CD4-positive, alpha-beta memory T cell (primary cell): ENCODE measurements at regions not wholly inside any gene's neighbourhood (a gene's known extent, or its start where the extent isn't known, plus 50 kb on each side); places are given as distances from the start of the nearest gene placed in this dataset.

Source experiments
- CTCF ChIA-PET: fragments of 350-600 bp; sonication (Branson Sonifier 250); formaldehyde crosslinking; loops from one replicate; lab custom pipeline; 2021; ENCODE audit warnings: inconsistent platforms; ENCODE audit not compliant: partially characterized antibody; lab: Charles Lee
- POLR2A ChIA-PET: fragments of 350-600 bp; sonication (Branson Sonifier 250); formaldehyde crosslinking; loops from one replicate; lab custom pipeline; 2021; ENCODE audit not compliant: partially characterized antibody; lab: Charles Lee
- DNase-seq, 5 donors: peaks; one replicate each; pipeline versions ENCODE4 v3.0.0 to v3.0.0-alpha.2; 2020 to 2022; ENCODE audit warnings: mixed read lengths in 1 of 5
- H3K27ac ChIP-seq: one replicate; pipeline ENCODE4 v1.7.0; 2013; ENCODE audit warnings: low read depth, low read length
- H3K27me3 ChIP-seq: 2 replicates; pipeline ENCODE4 v1.7.0; 2013; ENCODE audit warnings: mild to moderate bottlenecking, low read length, moderate library complexity; ENCODE audit not compliant: insufficient read depth
- H3K36me3 ChIP-seq: 2 replicates; pipeline ENCODE4 v1.7.0; 2013; ENCODE audit warnings: mild to moderate bottlenecking, low read length, moderate library complexity; ENCODE audit not compliant: insufficient read depth
- H3K4me1 ChIP-seq: 2 replicates; pipeline ENCODE4 v1.7.0; 2013; ENCODE audit warnings: mild to moderate bottlenecking, low read length, moderate library complexity; ENCODE audit not compliant: insufficient read depth
- H3K4me3 ChIP-seq, 2 donors: one replicate each; pipeline ENCODE4 v1.7.0; 2013; ENCODE audit warnings: low read length in 2 of 2, mild to moderate bottlenecking in 1 of 2
- H3K9me3 ChIP-seq, 2 donors: one replicate each; pipeline ENCODE4 v1.7.0; 2013; ENCODE audit warnings: low read length in 2 of 2, control low read depth in 1 of 2; ENCODE audit not compliant: control insufficient read depth in 1 of 2
- H3K27ac Mint-ChIP-seq, 7 donors: one replicate each; pipeline ENCODE4 v1.8.0; 2020 to 2021; ENCODE audit warnings: mixed read lengths in 7 of 7, mild to moderate bottlenecking in 6 of 7, inconsistent platforms in 3 of 7, moderate library complexity in 3 of 7
- H3K27me3 Mint-ChIP-seq, 2 donors: one replicate each; pipeline ENCODE4 v1.8.0; 2020 to 2021; ENCODE audit warnings: mixed read lengths in 2 of 2
- H3K36me3 Mint-ChIP-seq, 2 donors: one replicate each; pipeline ENCODE4 v1.8.0; 2020 to 2021; ENCODE audit warnings: mixed read lengths in 2 of 2, inconsistent platforms in 1 of 2, mild to moderate bottlenecking in 1 of 2
- H3K4me1 Mint-ChIP-seq, 4 donors: one replicate each; pipeline ENCODE4 v1.8.0; 2020 to 2021; ENCODE audit warnings: mixed read lengths in 4 of 4, mild to moderate bottlenecking in 1 of 4
- H3K4me3 Mint-ChIP-seq, 8 donors: one replicate each; pipeline ENCODE4 v1.8.0; 2020 to 2021; ENCODE audit warnings: mixed read lengths in 8 of 8, mild to moderate bottlenecking in 7 of 8, moderate library complexity in 6 of 8, inconsistent platforms in 3 of 8
- H3K9me3 Mint-ChIP-seq, 8 donors: one replicate each; pipeline ENCODE4 v1.8.0; 2020 to 2021; ENCODE audit warnings: mixed read lengths in 8 of 8, mild to moderate bottlenecking in 5 of 8, inconsistent platforms in 3 of 8, moderate library complexity in 1 of 8
- intact Hi-C: fragments of 100-400 bp; cut with micrococcal nuclease; formaldehyde crosslinking; loops from one replicate; pipeline ENCODE4 v1.15.1; 2023

DNA sequence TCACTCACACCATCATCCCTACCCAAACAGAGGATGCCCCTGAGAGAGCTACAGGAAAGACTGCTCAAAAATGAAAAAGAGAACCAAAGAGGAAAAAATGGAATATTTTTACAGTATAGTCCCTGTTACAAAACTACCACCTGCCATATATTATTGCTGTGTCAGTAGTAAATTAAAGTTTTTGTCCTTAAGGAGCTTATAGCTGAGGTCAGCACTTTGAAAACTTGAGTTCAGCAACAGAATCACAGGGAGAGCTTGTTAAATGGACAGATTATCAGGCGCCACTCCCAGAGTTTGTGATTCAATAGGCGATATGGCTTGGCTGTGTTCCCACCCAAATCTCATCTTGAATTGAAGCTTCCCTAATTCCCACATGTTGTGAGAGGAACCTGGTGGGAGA lies 71.9 kb upstream of the FAM9A start:
- POLR2A ChIA-PET, result no interaction called here
- Mint-ChIP-seq H3K36me3 (no peaks in the 10 kb centered on the region), H3K9me3 (peaks cover 0 to 2% (median 0%) of the 10 kb centered on the region in 8 donors), H3K4me1 (no peaks in the 10 kb centered on the region), H3K27me3 (peaks cover 1 to 3% of the 10 kb centered on the region in 2 donors), H3K27ac (no peak overlapping the region), H3K4me3 (no peak overlapping the region)
- CTCF ChIA-PET, result no interaction called here
- no peak for DNase-seq
- no peaks in the 10 kb centered on the region for H3K36me3 ChIP-seq
- intact Hi-C loops, result no loop called here
- no peak overlapping the region for H3K4me3 ChIP-seq
- no peak overlapping the region for H3K27ac ChIP-seq
- H3K27me3 ChIP-seq, result no peaks in the 10 kb centered on the region
- H3K4me1 ChIP-seq, result no peaks in the 10 kb centered on the region
- no peaks in the 10 kb centered on the region for H3K9me3 ChIP-seq

DNA sequence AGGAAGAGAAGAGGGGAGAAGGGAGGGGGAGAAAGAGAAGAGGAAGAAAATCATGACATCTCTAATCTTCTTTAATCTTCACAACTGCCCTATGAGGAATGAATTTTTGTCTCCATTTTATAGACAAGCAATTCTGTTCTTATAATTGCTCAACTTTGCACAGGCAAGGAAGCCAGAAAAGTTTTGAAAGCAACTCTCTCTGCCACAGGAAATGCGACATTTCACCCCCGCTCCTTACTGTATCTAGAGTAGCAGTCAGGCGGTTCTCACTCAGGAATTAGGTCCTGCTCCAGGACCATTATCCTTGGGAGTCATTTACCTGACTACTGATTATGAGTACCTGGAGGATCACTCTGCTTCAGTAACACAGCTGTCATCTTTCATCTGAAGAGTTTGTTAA lies 69.2 kb upstream of the FAM9A start:
- POLR2A ChIA-PET, result no interaction called here
- H3K36me3 Mint-ChIP-seq, result no peaks in the 10 kb centered on the region
- peaks cover 1 to 2% of the 10 kb centered on the region in 2 donors for H3K27me3 Mint-ChIP-seq
- CTCF ChIA-PET, result interaction anchor here (1.0 kb wide), 1 partner anchor 9 kb away, joined by 3 read pairs; no protein-coding TSS in a partner anchor
- Histone ChIP-seq H3K4me3 (no peak overlapping the region), H3K27me3 (no peaks in the 10 kb centered on the region), H3K4me1 (no peaks in the 10 kb centered on the region), H3K27ac (no peak overlapping the region), H3K36me3 (no peaks in the 10 kb centered on the region), H3K9me3 (no peaks in the 10 kb centered on the region)
- DNase-seq, result no peak
- intact Hi-C loops, result no loop called here
- no peak overlapping the region for H3K4me3 Mint-ChIP-seq
- peaks cover 0 to 2% (median 0%) of the 10 kb centered on the region in 8 donors for H3K9me3 Mint-ChIP-seq
- peak overlapping the region in 1 of 7 donors; percentile 14 for H3K27ac Mint-ChIP-seq
- H3K4me1 Mint-ChIP-seq, result no peaks in the 10 kb centered on the region

DNA sequence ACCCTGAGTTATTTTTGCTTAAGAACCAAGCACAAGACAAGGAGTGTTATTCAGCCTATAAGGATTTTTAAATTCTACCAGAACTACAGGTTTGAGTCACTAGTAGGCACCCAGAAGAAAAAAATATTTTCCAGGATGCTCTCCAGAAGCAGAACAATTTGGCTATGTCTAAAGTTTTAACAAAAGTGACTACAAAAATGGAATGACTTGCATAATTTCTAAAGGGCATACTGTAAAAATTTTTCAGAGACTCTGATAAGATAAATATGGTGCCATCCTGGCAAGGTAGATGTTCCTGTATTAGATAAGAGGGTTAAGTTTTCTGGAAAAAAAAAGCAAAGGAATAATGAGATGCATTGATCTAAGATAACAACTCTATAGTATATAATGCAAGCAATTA lies 68.6 kb upstream of the FAM9A start:
- no peak overlapping the region for H3K4me3 ChIP-seq
- ChIA-PET CTCF (no interaction called here), POLR2A (no interaction called here)
- peaks cover 1 to 2% of the 10 kb centered on the region in 2 donors for H3K27me3 Mint-ChIP-seq
- H3K9me3 Mint-ChIP-seq, result peaks cover 0 to 2% (median 0%) of the 10 kb centered on the region in 8 donors
- H3K27ac Mint-ChIP-seq, result no peak overlapping the region
- DNase-seq, result no peak
- no peaks in the 10 kb centered on the region for H3K4me1 Mint-ChIP-seq
- H3K36me3 Mint-ChIP-seq, result no peaks in the 10 kb centered on the region
- no peaks in the 10 kb centered on the region for H3K36me3 ChIP-seq
- no peak overlapping the region for H3K27ac ChIP-seq
- H3K9me3 ChIP-seq, result no peaks in the 10 kb centered on the region
- no peaks in the 10 kb centered on the region for H3K4me1 ChIP-seq
- intact Hi-C loops, result no loop called here
- H3K4me3 Mint-ChIP-seq, result no peak overlapping the region
- no peaks in the 10 kb centered on the region for H3K27me3 ChIP-seq

DNA sequence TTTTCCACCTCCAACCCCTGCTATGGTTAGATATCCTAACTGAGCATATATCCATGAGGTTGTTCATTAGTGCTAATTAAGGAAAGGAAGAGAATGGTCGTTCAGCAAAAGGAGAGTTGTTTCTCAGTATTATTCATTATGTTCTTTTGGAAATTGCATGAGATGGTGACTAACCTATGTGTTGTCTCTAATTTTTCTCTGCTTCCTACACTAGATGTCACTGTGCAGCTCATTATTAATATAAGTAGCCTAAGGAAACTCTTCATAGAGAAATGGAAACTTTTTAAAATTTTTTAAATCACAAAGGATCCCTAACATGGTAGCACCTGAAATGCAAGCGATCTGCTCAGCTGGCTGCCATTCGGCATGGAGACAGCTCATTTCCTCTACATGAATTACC lies 67.7 kb upstream of the FAM9A start:
- H3K4me1 Mint-ChIP-seq, result no peaks in the 10 kb centered on the region
- no peak for DNase-seq
- intact Hi-C loops, result no loop called here
- Histone ChIP-seq H3K27ac (no peak overlapping the region), H3K4me3 (no peak overlapping the region), H3K4me1 (no peaks in the 10 kb centered on the region), H3K9me3 (no peaks in the 10 kb centered on the region), H3K36me3 (no peaks in the 10 kb centered on the region), H3K27me3 (no peaks in the 10 kb centered on the region)
- no peaks in the 10 kb centered on the region for H3K36me3 Mint-ChIP-seq
- peaks cover 2 to 4% of the 10 kb centered on the region in 2 donors for H3K27me3 Mint-ChIP-seq
- H3K4me3 Mint-ChIP-seq, result no peak overlapping the region
- CTCF ChIA-PET, result interaction anchor here (0.6 kb wide), 1 partner anchor 10 kb away, joined by 3 read pairs; no protein-coding TSS in a partner anchor
- POLR2A ChIA-PET, result no interaction called here
- H3K27ac Mint-ChIP-seq, result no peak overlapping the region
- H3K9me3 Mint-ChIP-seq, result peaks cover 0 to 2% (median 0%) of the 10 kb centered on the region in 8 donors

DNA sequence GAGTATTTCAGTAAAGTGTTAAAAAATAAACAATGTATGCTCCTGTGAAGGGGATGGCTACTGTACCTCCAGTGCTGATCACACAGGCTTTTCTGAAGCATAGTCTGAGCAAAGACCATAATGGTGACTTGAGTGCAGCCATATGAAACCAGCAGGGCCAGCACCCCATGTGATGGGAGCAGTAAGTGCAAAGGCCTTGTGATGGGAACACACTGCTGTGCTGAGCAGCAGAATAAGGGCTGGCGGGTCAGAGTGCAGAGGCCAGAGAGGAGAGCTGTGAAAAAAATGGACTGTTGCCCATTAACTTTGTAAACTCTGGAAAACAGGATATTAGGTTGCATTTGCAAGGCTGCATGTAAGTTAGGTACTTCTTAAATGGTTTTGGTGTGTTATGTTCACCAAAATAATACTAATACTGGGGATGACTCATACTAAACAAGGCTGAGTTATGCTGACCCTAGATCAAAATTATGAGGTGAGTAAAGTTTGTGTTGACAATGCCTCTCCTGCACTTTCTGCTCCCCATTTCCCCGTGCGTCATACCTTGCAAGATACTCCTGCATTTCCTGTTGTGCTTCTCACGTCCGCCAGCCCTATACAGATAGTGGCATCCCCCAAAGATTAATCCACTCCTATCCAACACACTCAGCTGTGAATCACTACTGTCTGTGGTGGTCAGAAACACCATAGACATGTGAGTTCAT lies 67.0 kb upstream of the FAM9A start:
- POLR2A ChIA-PET, result no interaction called here
- Histone ChIP-seq H3K4me1 (no peaks in the 10 kb centered on the region), H3K9me3 (no peaks in the 10 kb centered on the region), H3K27ac (no peak overlapping the region), H3K4me3 (no peak overlapping the region), H3K27me3 (no peaks in the 10 kb centered on the region), H3K36me3 (no peaks in the 10 kb centered on the region)
- intact Hi-C loops, result no loop called here
- H3K27ac Mint-ChIP-seq, result no peak overlapping the region
- H3K4me1 Mint-ChIP-seq, result no peaks in the 10 kb centered on the region
- peaks cover 2 to 6% of the 10 kb centered on the region in 2 donors for H3K27me3 Mint-ChIP-seq
- CTCF ChIA-PET, result interaction anchor here (0.6 kb wide), 1 partner anchor 11 kb away, joined by 3 read pairs; no protein-coding TSS in a partner anchor
- H3K36me3 Mint-ChIP-seq, result no peaks in the 10 kb centered on the region
- no peak for DNase-seq
- H3K9me3 Mint-ChIP-seq, result peaks cover 0 to 2% (median 0%) of the 10 kb centered on the region in 8 donors
- no peak overlapping the region for H3K4me3 Mint-ChIP-seq

DNA sequence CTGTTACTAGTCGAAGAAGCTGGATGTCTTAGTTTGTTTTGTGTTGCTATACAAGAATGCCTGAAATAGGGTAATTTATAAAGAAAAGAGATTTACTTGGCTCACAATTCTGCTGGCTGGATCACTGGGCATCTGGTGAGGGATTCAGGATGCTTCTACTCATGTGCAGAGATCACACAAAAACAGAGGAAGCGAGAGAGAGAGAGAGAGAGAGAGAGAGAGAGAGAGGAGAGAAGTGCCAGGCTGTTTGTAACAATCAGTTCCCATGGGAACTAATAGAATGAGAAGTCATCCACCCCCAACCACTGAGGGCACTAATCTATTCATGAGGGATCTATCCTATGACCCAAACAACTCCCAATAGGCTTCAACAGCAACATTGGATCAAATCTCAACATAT lies 66.2 kb upstream of the FAM9A start:
- no peaks in the 10 kb centered on the region for H3K4me1 Mint-ChIP-seq
- H3K4me3 ChIP-seq, result no peak overlapping the region
- no peak for DNase-seq
- no peaks in the 10 kb centered on the region for H3K27me3 ChIP-seq
- no peak overlapping the region for H3K27ac Mint-ChIP-seq
- no peaks in the 10 kb centered on the region for H3K9me3 ChIP-seq
- H3K4me3 Mint-ChIP-seq, result no peak overlapping the region
- ChIA-PET CTCF (no interaction called here), POLR2A (no interaction called here)
- H3K9me3 Mint-ChIP-seq, result peaks cover 0 to 2% (median 0%) of the 10 kb centered on the region in 8 donors
- H3K36me3 ChIP-seq, result no peaks in the 10 kb centered on the region
- H3K27ac ChIP-seq, result no peak overlapping the region
- H3K4me1 ChIP-seq, result no peaks in the 10 kb centered on the region
- no peaks in the 10 kb centered on the region for H3K36me3 Mint-ChIP-seq
- intact Hi-C loops, result no loop called here
- H3K27me3 Mint-ChIP-seq, result peaks cover 2 to 6% of the 10 kb centered on the region in 2 donors

DNA sequence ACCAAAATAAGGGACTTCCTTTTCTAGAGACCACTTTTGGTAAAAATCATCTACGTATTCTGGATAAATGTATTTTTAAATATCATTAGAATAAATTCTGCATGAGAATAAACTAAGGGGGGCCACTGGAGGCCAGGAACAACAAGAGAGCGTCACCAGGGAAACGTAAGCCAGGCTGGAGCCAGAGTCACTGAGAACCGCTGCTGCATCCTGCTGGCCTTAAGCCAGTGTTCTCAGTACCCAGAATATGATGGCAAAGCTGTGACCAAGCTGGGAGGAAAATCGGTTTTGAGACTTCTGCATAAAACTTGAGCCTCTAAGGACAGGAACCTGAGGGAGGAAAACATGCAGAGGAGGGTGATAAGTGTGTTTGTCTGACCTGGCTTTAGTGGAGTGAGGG lies 63.0 kb upstream of the FAM9A start:
- CTCF ChIA-PET, result no interaction called here
- peaks cover 0 to 2% (median 0%) of the 10 kb centered on the region in 8 donors for H3K9me3 Mint-ChIP-seq
- POLR2A ChIA-PET, result no interaction called here
- no peaks in the 10 kb centered on the region for H3K36me3 ChIP-seq
- no peak overlapping the region for H3K27ac Mint-ChIP-seq
- peaks cover 10 to 12% of the 10 kb centered on the region in 2 donors for H3K27me3 Mint-ChIP-seq
- no peak overlapping the region for H3K4me3 Mint-ChIP-seq
- no peaks in the 10 kb centered on the region for H3K4me1 ChIP-seq
- no peaks in the 10 kb centered on the region for H3K36me3 Mint-ChIP-seq
- H3K4me1 Mint-ChIP-seq, result no peaks in the 10 kb centered on the region
- H3K4me3 ChIP-seq, result no peak overlapping the region
- H3K9me3 ChIP-seq, result no peaks in the 10 kb centered on the region
- H3K27ac ChIP-seq, result no peak overlapping the region
- intact Hi-C loops, result no loop called here
- DNase-seq, result no peak
- no peaks in the 10 kb centered on the region for H3K27me3 ChIP-seq
